ENCODE measurements at regions not wholly inside any gene's neighbourhood (a gene's known extent, or its start where the extent isn't known, plus 50 kb on each side); places are given as distances from the start of the nearest gene placed in this dataset.

- TF ChIP-seq CTCF (conservative IDR thresholded peaks at IDR 0.05; ENCODE audit: low read depth in 2 of 2) (no peak), POLR2AphosphoS5 (IDR thresholded peaks at IDR 0.05; ENCODE audit: low read depth) (no peak), EZH2 (IDR thresholded peaks at IDR 0.05; ENCODE audit: low read depth, unreplicated experiment) (no peak), EZH2phosphoT487 (IDR thresholded peaks at IDR 0.05; ENCODE audit: unreplicated experiment) (no peak), CREB1 (CRISPR knock-in tag; IDR thresholded peaks at IDR 0.05; ENCODE audit: low read depth) (no peak), ZNF331 (CRISPR knock-in tag; IDR thresholded peaks at IDR 0.05; ENCODE audit: low read depth) (no peak), STAT1 (IDR thresholded peaks at IDR 0.05; ENCODE audit: unreplicated experiment) (no peak), JUNB (IDR thresholded peaks at IDR 0.05; ENCODE audit: unreplicated experiment) (no peak), ZNF114 (CRISPR knock-in tag; IDR thresholded peaks at IDR 0.05) (no peak), REST (IDR thresholded peaks at IDR 0.05; ENCODE audit: unreplicated experiment) (no peak), NANOG (IDR thresholded peaks at IDR 0.05; ENCODE audit: borderline replicate concordance) (no peak), ETS1 (IDR thresholded peaks at IDR 0.05) (no peak)
Observed at GRCh38 chr2:16940214-16940613, 274.6 kb upstream of the CYRIA start.

Measured in GM23338 (cell line).